GM12873 (cell line): ENCODE measurements at regions not wholly inside any gene's neighbourhood (a gene's known extent, or its start where the extent isn't known, plus 50 kb on each side); places are given as distances from the start of the nearest gene placed in this dataset.

Source experiments
- TF ChIP-seq, protein P1 (sequence below): IDR thresholded peaks from 2 replicates; pipeline ENCODE4 v1.5.1; 2012; ENCODE audit warnings: low read depth, mild to moderate bottlenecking, moderate library complexity, low read length, control low read depth; ENCODE audit not compliant: insufficient read depth; ENCODE audit errors: missing control alignments

DNA sequence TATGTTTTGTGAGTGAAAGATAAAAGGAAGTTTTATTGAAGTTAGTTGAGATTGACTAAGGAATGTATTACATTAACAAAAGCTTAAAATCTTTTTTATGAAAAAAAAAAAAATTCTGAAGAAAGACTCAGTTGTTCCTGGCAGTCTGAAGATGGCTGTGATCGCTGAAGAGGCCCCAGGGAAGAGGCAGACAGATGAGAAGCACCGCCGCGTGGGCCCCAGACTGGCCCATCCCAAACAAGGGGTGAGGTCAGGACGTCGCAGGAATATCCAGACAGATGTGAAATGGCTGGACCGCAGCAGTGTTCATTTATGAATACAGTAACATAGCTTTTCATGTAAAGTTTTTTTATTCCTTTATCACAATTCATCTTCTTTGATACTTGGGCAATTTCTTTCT is 194.2 kb downstream of the TBXT start:
- TF ChIP-seq, protein P1, sequence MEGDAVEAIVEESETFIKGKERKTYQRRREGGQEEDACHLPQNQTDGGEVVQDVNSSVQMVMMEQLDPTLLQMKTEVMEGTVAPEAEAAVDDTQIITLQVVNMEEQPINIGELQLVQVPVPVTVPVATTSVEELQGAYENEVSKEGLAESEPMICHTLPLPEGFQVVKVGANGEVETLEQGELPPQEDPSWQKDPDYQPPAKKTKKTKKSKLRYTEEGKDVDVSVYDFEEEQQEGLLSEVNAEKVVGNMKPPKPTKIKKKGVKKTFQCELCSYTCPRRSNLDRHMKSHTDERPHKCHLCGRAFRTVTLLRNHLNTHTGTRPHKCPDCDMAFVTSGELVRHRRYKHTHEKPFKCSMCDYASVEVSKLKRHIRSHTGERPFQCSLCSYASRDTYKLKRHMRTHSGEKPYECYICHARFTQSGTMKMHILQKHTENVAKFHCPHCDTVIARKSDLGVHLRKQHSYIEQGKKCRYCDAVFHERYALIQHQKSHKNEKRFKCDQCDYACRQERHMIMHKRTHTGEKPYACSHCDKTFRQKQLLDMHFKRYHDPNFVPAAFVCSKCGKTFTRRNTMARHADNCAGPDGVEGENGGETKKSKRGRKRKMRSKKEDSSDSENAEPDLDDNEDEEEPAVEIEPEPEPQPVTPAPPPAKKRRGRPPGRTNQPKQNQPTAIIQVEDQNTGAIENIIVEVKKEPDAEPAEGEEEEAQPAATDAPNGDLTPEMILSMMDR: no peak

DNA sequence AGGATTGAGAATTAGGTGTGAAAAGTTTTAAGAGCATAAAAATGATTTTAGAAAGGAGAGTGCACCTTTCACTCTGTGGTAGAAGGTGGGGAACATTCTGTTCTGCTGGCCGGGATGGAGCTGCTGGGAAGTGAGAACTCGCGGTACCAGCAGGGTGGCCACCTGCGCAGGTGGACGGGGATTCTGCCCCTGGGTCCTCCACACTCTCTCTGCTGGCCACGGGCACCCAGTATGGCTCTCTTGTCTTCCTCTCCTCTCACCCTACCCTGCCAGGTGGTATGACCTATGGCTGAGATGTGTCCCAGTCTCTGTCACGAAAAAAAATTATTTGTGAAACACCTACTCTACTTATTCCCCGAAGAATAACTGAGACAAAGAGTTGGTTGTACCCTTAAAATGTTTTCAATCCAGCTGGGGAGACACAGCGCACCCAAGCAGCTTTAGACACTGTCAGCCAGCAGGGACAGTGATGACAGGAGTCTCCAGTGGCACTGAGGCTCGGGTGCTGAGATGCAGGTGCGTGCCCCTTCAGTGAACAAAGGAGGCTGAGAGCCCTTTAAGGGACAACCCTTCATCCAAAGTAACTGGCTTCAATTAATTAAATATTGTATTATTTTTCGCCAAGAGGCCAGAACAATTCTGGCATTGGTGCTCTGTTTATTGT is 195.4 kb downstream of the TBXT start:
- TF ChIP-seq, protein P1: no peak

DNA sequence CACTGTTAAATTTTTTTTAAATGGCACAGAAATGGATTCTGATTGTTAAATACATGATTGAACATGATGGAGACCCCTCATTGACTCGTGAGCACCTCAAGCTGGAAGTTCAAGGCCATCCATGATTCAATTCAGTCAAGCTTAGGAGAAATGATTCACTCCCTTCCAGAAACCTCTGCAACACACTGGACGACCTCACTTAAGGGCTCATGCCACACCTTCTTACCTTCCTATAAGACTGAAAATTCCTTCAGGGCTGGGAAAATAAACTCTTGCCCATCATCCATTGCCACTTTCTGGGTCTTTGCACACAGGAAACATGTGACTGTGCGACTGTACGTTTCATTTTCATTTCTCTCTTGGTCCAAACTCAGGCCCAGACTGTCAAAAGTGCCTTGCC is 196.4 kb downstream of the TBXT start:
- TF ChIP-seq, protein P1: no peak

DNA sequence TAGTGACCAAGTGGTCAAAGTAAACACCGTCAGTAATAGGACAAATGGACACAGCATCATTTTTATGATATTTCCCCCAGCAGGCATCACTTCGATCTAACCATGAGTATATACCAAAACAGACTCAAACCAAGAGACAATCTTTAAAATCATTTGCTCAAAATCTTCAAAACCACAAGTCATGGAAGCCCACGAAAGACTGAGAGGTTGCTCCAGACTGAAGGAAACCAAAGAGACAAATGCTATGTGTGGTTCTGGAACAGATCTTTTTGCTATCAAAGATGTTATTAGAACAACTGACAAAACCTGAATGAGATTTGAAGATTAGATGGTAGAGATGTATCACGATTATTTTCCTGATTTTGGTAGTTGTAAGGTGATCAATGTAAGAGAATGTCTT is 197.7 kb downstream of the TBXT start:
- TF ChIP-seq, protein P1: no peak

DNA sequence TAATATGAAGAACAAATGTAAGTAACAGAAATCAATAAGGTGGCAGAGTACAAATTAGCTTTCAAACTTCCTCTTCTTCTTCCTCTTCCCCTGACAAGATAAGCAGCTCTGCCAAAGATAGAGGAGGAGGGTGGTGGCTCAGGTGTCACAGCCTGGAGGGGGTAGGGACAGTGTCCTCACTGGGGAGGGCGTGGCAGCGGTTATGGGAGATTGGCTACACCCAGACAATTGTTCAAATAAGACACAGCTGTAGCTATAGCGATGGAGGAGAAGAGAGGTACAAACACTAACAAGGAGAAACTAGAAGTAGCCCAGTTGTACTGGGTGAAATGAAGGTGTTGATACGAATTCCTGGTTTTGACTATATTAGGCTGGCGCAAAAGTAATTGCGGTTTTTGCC is 198.5 kb downstream of the TBXT start:
- TF ChIP-seq, protein P1: no peak

DNA sequence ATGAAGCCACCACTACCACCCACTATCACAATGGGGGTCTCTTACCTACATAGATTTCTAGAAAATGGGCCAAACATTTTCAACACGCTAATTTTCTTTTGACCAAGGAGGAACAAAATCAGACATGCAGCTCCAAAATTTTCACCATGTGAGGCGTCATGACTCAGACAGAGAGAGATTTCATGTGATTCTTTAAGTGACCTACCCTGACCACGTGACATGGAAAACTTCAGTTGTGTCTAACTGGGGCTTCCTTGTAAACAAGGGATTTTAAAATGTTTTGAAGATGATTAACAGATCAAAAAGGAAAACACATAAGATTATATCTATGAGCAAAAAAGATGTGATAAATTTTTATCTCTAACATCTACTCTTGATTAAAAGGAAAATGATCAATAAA is 199.2 kb downstream of the TBXT start:
- TF ChIP-seq, protein P1: no peak

DNA sequence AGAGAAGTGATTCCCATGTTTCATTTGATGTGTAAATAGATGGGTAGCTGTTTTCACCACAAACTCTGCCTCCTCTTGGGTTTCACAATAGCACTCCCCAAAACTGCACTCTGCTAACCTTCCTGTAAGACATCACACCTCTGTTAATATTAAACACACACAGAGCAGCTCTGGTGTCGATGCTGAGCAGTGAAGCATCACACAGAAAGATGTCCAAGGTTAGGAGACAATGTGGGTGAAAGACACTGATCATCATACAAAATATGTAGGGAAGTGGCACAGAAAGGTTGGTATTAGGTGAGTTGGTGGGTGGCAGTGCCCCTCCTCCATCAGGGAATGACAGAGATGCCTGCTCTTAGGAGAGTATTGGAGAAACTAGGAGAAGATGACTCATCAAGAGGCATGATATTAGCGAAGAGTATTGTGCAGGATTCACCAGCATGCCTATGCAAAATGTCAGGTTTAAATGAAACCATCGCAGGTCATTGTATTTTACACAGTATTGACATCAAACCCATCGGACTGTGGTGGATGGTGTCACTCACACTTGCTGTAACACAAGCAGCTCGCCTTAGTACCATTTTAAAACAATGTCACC is 199.7 kb downstream of the TBXT start:
- TF ChIP-seq, protein P1: no peak

DNA sequence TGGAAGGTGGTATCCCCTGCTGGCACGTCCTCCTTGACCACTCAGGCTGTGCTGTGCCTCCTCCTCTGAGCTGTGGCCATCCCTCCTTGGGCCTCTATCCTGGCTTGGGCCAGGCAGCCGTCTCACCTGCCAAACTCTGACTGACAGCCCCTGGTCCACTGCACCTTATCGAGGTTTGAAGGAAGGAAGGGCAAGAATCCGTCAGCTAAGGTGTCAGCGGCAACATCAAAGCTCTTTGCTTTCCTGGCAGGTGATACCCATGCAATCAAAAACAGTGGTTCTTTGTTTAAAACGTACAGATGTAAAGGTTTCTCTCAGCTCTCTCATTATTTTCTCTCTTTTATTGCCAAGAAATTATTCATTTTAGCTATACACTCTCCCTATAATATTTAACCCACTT is 203.9 kb downstream of the TBXT start:
- TF ChIP-seq, protein P1: no peak
